ENCODE measurements at regions not wholly inside any gene's neighbourhood (a gene's known extent, or its start where the extent isn't known, plus 50 kb on each side); places are given as distances from the start of the nearest gene placed in this dataset.

- TF ChIP-seq REST (IDR thresholded peaks at IDR 0.05; ENCODE audit: insufficient read depth in 1 of 2, low read depth in 2 of 2, low read length in 2 of 2), result no peak
- TF ChIP-seq TAF1 (IDR thresholded peaks at IDR 0.05; ENCODE audit: borderline replicate concordance, insufficient read depth, low read length), result no peak
- TF ChIP-seq POLR2AphosphoS5 (IDR thresholded peaks at IDR 0.05; ENCODE audit: low read depth, low read length), result no peak
- no peak for TF ChIP-seq SIN3A (IDR thresholded peaks at IDR 0.05; ENCODE audit: borderline replicate concordance, insufficient read depth, low read length)
- no peak for TF ChIP-seq FOXP2 (optimal IDR thresholded peaks at IDR 0.05; ENCODE audit: borderline replicate concordance, extremely low read depth, extremely low read length, insufficient read depth)
These were observed 340.1 kb upstream of the ESRRG start for GRCh38 chr1:217063172-217063908.

DNA sequence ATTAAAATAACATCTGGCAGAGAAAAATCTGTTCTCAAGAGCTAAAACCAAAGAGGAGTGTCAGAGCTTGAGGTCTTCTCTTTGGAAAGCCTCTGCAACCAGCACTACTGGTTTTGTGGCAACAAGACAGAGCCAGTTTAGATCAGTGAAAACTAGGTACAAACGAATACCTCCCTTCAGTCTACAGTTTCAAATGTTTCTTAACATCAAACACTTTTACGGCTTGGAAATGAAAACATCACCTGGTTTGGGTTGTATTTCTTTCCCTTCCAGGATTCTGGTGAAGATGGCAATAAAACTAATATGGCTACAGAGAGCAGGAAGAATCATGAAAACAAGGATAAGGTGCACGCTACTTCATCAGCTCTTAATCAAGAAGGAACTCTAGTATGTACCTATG is 339.4 kb upstream of the ESRRG start:
- TF ChIP-seq TAF1 (IDR thresholded peaks at IDR 0.05; ENCODE audit: borderline replicate concordance, insufficient read depth, low read length) (no peak), SIN3A (IDR thresholded peaks at IDR 0.05; ENCODE audit: borderline replicate concordance, insufficient read depth, low read length) (no peak), POLR2AphosphoS5 (IDR thresholded peaks at IDR 0.05; ENCODE audit: low read depth, low read length) (no peak), FOXP2 (optimal IDR thresholded peaks at IDR 0.05; ENCODE audit: borderline replicate concordance, extremely low read depth, extremely low read length, insufficient read depth) (no peak), REST (IDR thresholded peaks at IDR 0.05; ENCODE audit: insufficient read depth in 1 of 2, low read depth in 2 of 2, low read length in 2 of 2) (no peak)

- TF ChIP-seq REST (IDR thresholded peaks at IDR 0.05; ENCODE audit: insufficient read depth in 1 of 2, low read depth in 2 of 2, low read length in 2 of 2) (no peak), TAF1 (IDR thresholded peaks at IDR 0.05; ENCODE audit: borderline replicate concordance, insufficient read depth, low read length) (no peak), FOXP2 (optimal IDR thresholded peaks at IDR 0.05; ENCODE audit: borderline replicate concordance, extremely low read depth, extremely low read length, insufficient read depth) (no peak), SIN3A (IDR thresholded peaks at IDR 0.05; ENCODE audit: borderline replicate concordance, insufficient read depth, low read length) (no peak), POLR2AphosphoS5 (IDR thresholded peaks at IDR 0.05; ENCODE audit: low read depth, low read length) (no peak)
These were observed 336.2 kb upstream of the ESRRG start for GRCh38 chr1:217059401-217059800.

- no peak for TF ChIP-seq FOXP2 (optimal IDR thresholded peaks at IDR 0.05; ENCODE audit: borderline replicate concordance, extremely low read depth, extremely low read length, insufficient read depth)
- no peak for TF ChIP-seq POLR2AphosphoS5 (IDR thresholded peaks at IDR 0.05; ENCODE audit: low read depth, low read length)
- no peak for TF ChIP-seq REST (IDR thresholded peaks at IDR 0.05; ENCODE audit: insufficient read depth in 1 of 2, low read depth in 2 of 2, low read length in 2 of 2)
These were observed 330.4 kb upstream of the ESRRG start for GRCh38 chr1:217053676-217054075.

All from PFSK-1 (cell line).